ENCODE measurements at regions not wholly inside any gene's neighbourhood (a gene's known extent, or its start where the extent isn't known, plus 50 kb on each side); places are given as distances from the start of the nearest gene placed in this dataset.

DNA sequence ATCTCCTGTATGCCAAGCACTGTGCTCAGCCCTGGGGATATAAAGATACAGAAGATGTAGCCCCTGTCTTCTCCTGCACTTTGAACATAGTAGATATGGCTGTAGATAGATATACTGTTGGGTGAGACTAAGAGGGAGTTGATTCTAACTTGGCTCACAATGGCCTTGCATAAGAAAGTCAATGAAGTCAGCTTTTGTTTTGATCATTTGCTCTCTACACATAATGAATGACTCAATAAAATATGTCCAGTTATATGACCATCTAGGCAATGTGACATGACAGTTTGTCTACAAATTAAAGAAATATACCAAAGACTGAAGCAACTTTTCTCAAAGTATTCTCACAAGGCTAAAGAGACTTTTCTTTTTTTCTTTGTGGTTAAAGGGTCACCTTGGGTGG lies 147.6 kb upstream of the DIPK2B start:
- TF ChIP-seq, protein P1, sequence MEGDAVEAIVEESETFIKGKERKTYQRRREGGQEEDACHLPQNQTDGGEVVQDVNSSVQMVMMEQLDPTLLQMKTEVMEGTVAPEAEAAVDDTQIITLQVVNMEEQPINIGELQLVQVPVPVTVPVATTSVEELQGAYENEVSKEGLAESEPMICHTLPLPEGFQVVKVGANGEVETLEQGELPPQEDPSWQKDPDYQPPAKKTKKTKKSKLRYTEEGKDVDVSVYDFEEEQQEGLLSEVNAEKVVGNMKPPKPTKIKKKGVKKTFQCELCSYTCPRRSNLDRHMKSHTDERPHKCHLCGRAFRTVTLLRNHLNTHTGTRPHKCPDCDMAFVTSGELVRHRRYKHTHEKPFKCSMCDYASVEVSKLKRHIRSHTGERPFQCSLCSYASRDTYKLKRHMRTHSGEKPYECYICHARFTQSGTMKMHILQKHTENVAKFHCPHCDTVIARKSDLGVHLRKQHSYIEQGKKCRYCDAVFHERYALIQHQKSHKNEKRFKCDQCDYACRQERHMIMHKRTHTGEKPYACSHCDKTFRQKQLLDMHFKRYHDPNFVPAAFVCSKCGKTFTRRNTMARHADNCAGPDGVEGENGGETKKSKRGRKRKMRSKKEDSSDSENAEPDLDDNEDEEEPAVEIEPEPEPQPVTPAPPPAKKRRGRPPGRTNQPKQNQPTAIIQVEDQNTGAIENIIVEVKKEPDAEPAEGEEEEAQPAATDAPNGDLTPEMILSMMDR (IDR thresholded peaks at IDR 0.05) = no peak
- Mint-ChIP-seq H3K4me3 (no peak overlapping the region), H3K4me1 (ENCODE audit: low read depth) (no peaks in the 10 kb centered on the region), H3K36me3 (ENCODE audit: low read depth) (no peaks in the 10 kb centered on the region), H3K27me3 (no peaks in the 10 kb centered on the region), H3K27ac (no peak overlapping the region), H3K9me3 (peaks cover 5% of the 10 kb centered on the region)
- no peak for ATAC-seq
- no peak for DNase-seq
- intact Hi-C loops (cut with micrococcal nuclease) = no loop called here
- ChIA-PET POLR2A (interaction anchor here (0.6 kb wide), 1 partner anchor 234 kb away, joined by 3 read pairs; no protein-coding TSS in a partner anchor), CTCF (no interaction called here)

DNA sequence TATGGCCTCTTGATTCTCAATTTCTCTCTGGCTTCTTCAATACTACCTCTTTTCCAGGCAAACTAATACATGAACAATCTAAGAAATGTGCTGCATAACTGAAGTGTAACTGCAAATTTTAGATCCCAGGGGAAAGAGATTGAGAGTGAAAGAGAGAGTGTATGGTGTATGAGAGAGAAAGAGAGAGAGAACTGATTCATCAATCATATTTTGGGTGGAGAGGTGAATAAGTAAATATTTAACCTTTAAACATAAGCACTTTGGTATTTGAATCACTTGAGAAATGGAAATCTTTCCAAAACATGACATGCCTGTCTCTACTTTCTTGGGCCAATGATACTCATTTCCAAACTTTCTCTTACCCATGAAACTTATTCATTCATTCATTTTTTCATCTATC lies 147.2 kb upstream of the DIPK2B start:
- Mint-ChIP-seq H3K27me3 (no peaks in the 10 kb centered on the region), H3K4me3 (no peak overlapping the region), H3K27ac (no peak overlapping the region), H3K36me3 (ENCODE audit: low read depth) (no peaks in the 10 kb centered on the region), H3K4me1 (ENCODE audit: low read depth) (no peaks in the 10 kb centered on the region), H3K9me3 (peaks cover 5% of the 10 kb centered on the region)
- TF ChIP-seq, protein P1 (IDR thresholded peaks at IDR 0.05) = no peak
- ChIA-PET CTCF (no interaction called here), POLR2A (interaction anchor here (0.6 kb wide), 1 partner anchor 234 kb away, joined by 3 read pairs; no protein-coding TSS in a partner anchor)
- intact Hi-C loops (cut with micrococcal nuclease) = no loop called here
- ATAC-seq (no peak), DNase-seq (no peak)

DNA sequence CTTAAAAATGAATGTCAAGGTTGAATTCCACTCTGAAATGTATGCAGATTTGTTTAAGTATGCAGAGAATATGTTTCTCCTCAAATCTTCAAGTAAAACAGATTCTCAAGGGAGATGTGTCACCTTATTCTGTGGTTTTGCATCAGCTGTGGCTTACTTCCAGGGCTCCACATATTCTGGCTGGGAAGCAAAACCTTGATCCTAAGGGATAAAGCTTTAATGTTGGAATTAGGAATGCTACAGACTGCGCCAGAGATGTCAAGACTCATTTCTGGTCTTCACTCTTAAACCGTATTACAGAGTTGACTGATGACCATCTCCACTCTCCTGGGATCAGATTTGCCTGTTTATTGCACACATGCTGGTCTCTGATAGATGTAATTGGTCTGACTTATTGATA lies 143.9 kb upstream of the DIPK2B start:
- H3K27me3 Mint-ChIP-seq = no peaks in the 10 kb centered on the region
- POLR2A ChIA-PET = no interaction called here
- no peaks in the 10 kb centered on the region for H3K9me3 Mint-ChIP-seq
- intact Hi-C loops (cut with micrococcal nuclease) = no loop called here
- CTCF ChIA-PET = no interaction called here
- no peak overlapping the region for H3K4me3 Mint-ChIP-seq
- no peak for DNase-seq
- no peaks in the 10 kb centered on the region for H3K36me3 Mint-ChIP-seq (ENCODE audit: low read depth)
- H3K27ac Mint-ChIP-seq = no peak overlapping the region
- H3K4me1 Mint-ChIP-seq (ENCODE audit: low read depth) = no peaks in the 10 kb centered on the region
- no peak for ATAC-seq
- TF ChIP-seq, protein P1 (IDR thresholded peaks at IDR 0.05) = no peak

DNA sequence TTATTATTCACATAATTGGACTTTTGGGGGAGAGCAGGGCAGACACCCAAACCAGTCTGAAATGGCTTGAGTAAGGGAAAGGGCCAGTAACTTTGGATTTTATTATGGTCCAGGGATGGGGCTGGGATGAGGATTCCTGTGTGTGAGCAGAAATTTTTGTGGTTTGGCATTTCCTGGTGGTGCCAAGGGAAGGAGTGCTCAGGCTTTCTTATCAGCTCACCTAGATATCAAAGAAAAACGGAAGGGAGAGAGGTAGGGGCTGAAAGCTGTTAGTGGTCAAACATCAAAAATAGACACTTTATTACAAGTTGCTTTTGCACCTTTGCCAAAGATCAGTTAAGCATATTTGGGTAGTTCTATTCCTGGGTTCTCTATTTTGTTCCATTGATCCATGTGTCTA lies 128.5 kb upstream of the DIPK2B start:
- CTCF ChIA-PET = no interaction called here
- POLR2A ChIA-PET = no interaction called here
- ATAC-seq (no peak), DNase-seq (no peak)
- intact Hi-C loops (cut with micrococcal nuclease) = no loop called here
- Mint-ChIP-seq H3K4me1 (ENCODE audit: low read depth) (no peaks in the 10 kb centered on the region), H3K9me3 (no peaks in the 10 kb centered on the region), H3K27me3 (peaks cover 2% of the 10 kb centered on the region), H3K4me3 (no peak overlapping the region), H3K27ac (no peak overlapping the region), H3K36me3 (ENCODE audit: low read depth) (no peaks in the 10 kb centered on the region)
- TF ChIP-seq, protein P1 (IDR thresholded peaks at IDR 0.05) = no peak

DNA sequence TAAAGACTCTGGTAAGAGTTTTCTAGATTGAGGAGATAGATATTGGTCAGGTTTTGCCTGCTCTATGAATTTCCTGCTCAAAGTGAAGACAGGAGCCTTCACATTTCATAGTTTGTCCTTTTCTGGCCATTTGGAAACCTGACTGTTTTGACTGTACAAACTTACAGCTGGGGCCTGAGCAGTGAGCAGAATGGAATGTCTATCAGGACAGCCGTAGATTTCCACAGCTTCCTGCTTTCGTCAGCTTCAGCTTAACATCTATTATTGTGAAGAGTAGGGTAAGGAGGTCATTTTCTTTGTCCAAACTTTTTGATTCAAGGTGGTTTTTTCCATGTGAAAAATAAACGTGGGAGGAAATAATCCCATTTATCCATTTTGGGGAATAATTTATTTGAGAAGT lies 124.3 kb upstream of the DIPK2B start:
- CTCF ChIA-PET = no interaction called here
- no peak overlapping the region for H3K4me3 Mint-ChIP-seq
- intact Hi-C loops (cut with micrococcal nuclease) = no loop called here

More for the DNA sequence above, 124.3 kb upstream of the DIPK2B start:
- DNase-seq = no peak
- POLR2A ChIA-PET = no interaction called here
- H3K36me3 Mint-ChIP-seq (ENCODE audit: low read depth) = no peaks in the 10 kb centered on the region
- TF ChIP-seq, protein P1 (IDR thresholded peaks at IDR 0.05) = no peak
- no peak for ATAC-seq
- H3K27me3 Mint-ChIP-seq = peaks cover 3% of the 10 kb centered on the region
- H3K27ac Mint-ChIP-seq = no peak overlapping the region
- no peaks in the 10 kb centered on the region for H3K9me3 Mint-ChIP-seq
- no peaks in the 10 kb centered on the region for H3K4me1 Mint-ChIP-seq (ENCODE audit: low read depth)
